ENCODE measurements at regions not wholly inside any gene's neighbourhood (a gene's known extent, or its start where the extent isn't known, plus 50 kb on each side); places are given as distances from the start of the nearest gene placed in this dataset.

DNA sequence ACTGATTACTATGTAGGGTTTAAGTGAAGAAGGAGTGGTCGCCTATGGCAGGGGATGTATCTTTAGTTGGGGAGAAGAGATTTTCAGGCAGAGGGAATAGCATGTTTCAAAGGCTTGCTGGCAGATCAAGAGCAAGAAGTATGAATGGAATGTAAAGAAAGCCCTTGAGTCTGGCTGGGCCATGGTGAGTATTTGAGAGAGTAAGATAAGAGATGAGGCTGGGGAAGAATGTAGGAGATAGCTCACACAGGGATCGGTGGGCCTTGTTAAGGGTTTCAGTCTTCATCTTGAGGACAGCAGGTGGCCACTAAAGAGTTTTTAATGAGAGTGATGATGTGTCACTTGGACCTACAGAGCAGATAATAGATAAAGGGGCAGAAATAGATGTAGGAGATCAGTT, 319.1 kb upstream of the RPS6KA3 start:
- intact Hi-C loops (cut with DNase I): no loop called here
- H3K27ac ChIP-seq: no peak overlapping the region
- no peak for DNase-seq
- H3K27me3 ChIP-seq: no peaks in the 10 kb centered on the region
- TF ChIP-seq, protein P1, sequence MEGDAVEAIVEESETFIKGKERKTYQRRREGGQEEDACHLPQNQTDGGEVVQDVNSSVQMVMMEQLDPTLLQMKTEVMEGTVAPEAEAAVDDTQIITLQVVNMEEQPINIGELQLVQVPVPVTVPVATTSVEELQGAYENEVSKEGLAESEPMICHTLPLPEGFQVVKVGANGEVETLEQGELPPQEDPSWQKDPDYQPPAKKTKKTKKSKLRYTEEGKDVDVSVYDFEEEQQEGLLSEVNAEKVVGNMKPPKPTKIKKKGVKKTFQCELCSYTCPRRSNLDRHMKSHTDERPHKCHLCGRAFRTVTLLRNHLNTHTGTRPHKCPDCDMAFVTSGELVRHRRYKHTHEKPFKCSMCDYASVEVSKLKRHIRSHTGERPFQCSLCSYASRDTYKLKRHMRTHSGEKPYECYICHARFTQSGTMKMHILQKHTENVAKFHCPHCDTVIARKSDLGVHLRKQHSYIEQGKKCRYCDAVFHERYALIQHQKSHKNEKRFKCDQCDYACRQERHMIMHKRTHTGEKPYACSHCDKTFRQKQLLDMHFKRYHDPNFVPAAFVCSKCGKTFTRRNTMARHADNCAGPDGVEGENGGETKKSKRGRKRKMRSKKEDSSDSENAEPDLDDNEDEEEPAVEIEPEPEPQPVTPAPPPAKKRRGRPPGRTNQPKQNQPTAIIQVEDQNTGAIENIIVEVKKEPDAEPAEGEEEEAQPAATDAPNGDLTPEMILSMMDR (IDR thresholded peaks at IDR 0.05): no peak
- H3K4me1 ChIP-seq: no peaks in the 10 kb centered on the region
- no peak overlapping the region for H3K4me3 ChIP-seq
- no peaks in the 10 kb centered on the region for H3K36me3 ChIP-seq
- peak; percentile 36 for ATAC-seq
- no peaks in the 10 kb centered on the region for H3K9me3 ChIP-seq

GRCh38 chrX:20571611-20572010, 304.9 kb upstream of the RPS6KA3 start:
- H3K4me1 ChIP-seq: no peaks in the 10 kb centered on the region
- H3K36me3 ChIP-seq: no peaks in the 10 kb centered on the region
- H3K27ac ChIP-seq: no peak overlapping the region
- no peaks in the 10 kb centered on the region for H3K27me3 ChIP-seq
- intact Hi-C loops (cut with DNase I): no loop called here
- TF ChIP-seq, protein P1 (IDR thresholded peaks at IDR 0.05): no peak
- no peaks in the 10 kb centered on the region for H3K9me3 ChIP-seq
- ATAC-seq (no peak), DNase-seq (no peak)
- no peak overlapping the region for H3K4me3 ChIP-seq

- TF ChIP-seq, protein P1 (IDR thresholded peaks at IDR 0.05): no peak
- H3K9me3 ChIP-seq: no peaks in the 10 kb centered on the region
- no peak overlapping the region for H3K27ac ChIP-seq
- intact Hi-C loops (cut with DNase I): no loop called here
- no peaks in the 10 kb centered on the region for H3K36me3 ChIP-seq
- H3K4me3 ChIP-seq: no peak overlapping the region
- H3K27me3 ChIP-seq: no peaks in the 10 kb centered on the region
- no peak for DNase-seq
- no peak for ATAC-seq
- no peaks in the 10 kb centered on the region for H3K4me1 ChIP-seq
These were observed 300.4 kb upstream of the RPS6KA3 start for GRCh38 chrX:20567108-20567507.

- no peak overlapping the region for H3K27ac ChIP-seq
- no peaks in the 10 kb centered on the region for H3K9me3 ChIP-seq
- ATAC-seq (no peak), DNase-seq (no peak)
- intact Hi-C loops (cut with DNase I): no loop called here
- no peaks in the 10 kb centered on the region for H3K36me3 ChIP-seq
- TF ChIP-seq, protein P1 (IDR thresholded peaks at IDR 0.05): no peak
- H3K4me1 ChIP-seq: no peaks in the 10 kb centered on the region
- no peak overlapping the region for H3K4me3 ChIP-seq
- no peaks in the 10 kb centered on the region for H3K27me3 ChIP-seq
These were observed 280.9 kb upstream of the RPS6KA3 start for GRCh38 chrX:20547611-20548051.

- Histone ChIP-seq H3K4me3 (no peak overlapping the region), H3K9me3 (no peaks in the 10 kb centered on the region), H3K27me3 (no peaks in the 10 kb centered on the region), H3K4me1 (no peaks in the 10 kb centered on the region), H3K27ac (no peak overlapping the region), H3K36me3 (no peaks in the 10 kb centered on the region)
- ATAC-seq (no peak), DNase-seq (no peak)
- intact Hi-C loops (cut with DNase I): no loop called here
- TF ChIP-seq, protein P1 (IDR thresholded peaks at IDR 0.05): no peak
These were observed 278.8 kb upstream of the RPS6KA3 start for GRCh38 chrX:20545538-20545937.

GRCh38 chrX:20542072-20542471, 275.4 kb upstream of the RPS6KA3 start:
- Histone ChIP-seq H3K36me3 (no peaks in the 10 kb centered on the region), H3K4me3 (no peak overlapping the region), H3K9me3 (no peaks in the 10 kb centered on the region), H3K27ac (no peak overlapping the region), H3K27me3 (no peaks in the 10 kb centered on the region), H3K4me1 (no peaks in the 10 kb centered on the region)
- TF ChIP-seq, protein P1 (IDR thresholded peaks at IDR 0.05): no peak
- no peak for DNase-seq
- intact Hi-C loops (cut with DNase I): no loop called here
- ATAC-seq: no peak

Data from upper lobe of right lung (tissue), 1 donor.